Activated B cell treated with CpG ODN at 0.5 μM for 24 hours (primary cell): ENCODE measurements at regions not wholly inside any gene's neighbourhood (a gene's known extent, or its start where the extent isn't known, plus 50 kb on each side); places are given as distances from the start of the nearest gene placed in this dataset.
"Not testable (repeated sequence)": the region's sequence is repeated elsewhere in the genome, so short reads cannot be mapped to it uniquely, and the experiment has no call there.

ENCODE experiments used
- ATAC-seq: fragments of 200-7000 bp; cut with Tn5 transposase; one replicate; pipeline ENCODE4 v1.10.0; 2021; ENCODE audit warnings: low read depth, mild to moderate bottlenecking, moderate library complexity
- CTCF ChIA-PET: fragments of 350-600 bp; sonication (Branson Sonifier 250); formaldehyde crosslinking; loops from one replicate; lab custom pipeline; 2021; ENCODE audit warnings: antibody characterized with exemption; lab: Charles Lee
- POLR2A ChIA-PET: fragments of 350-600 bp; sonication (Branson Sonifier 250); formaldehyde crosslinking; loops from one replicate; lab custom pipeline; 2021; ENCODE audit warnings: antibody characterized with exemption; lab: Charles Lee
- DNase-seq: peaks from one replicate; pipeline ENCODE4 v3.0.0; 2022
- H3K27ac Mint-ChIP-seq: one replicate; pipeline ENCODE4 v1.8.0; 2020; ENCODE audit warnings: mixed read lengths
- H3K27me3 Mint-ChIP-seq: one replicate; pipeline ENCODE4 v1.8.0; 2021; ENCODE audit warnings: mixed read lengths
- H3K36me3 Mint-ChIP-seq: one replicate; pipeline ENCODE4 v1.8.0; 2021; ENCODE audit warnings: low read depth, mixed read lengths
- H3K4me1 Mint-ChIP-seq: one replicate; pipeline ENCODE4 v1.8.0; 2021; ENCODE audit warnings: mixed read lengths
- H3K4me3 Mint-ChIP-seq: one replicate; pipeline ENCODE4 v1.8.0; 2020; ENCODE audit warnings: mild to moderate bottlenecking, mixed read lengths
- H3K9me3 Mint-ChIP-seq: one replicate; pipeline ENCODE4 v1.8.0; 2020; ENCODE audit warnings: mixed read lengths
- CTCF ChIP-seq: fragments of 200-600 bp; IDR thresholded peaks from one replicate; pipeline ENCODE4 v1.8.0; 2022; ENCODE audit warnings: antibody characterized with exemption, mild to moderate bottlenecking
- intact Hi-C: fragments of 100-400 bp; cut with micrococcal nuclease; formaldehyde crosslinking; loops from one replicate; pipeline ENCODE4 v1.15.1; 2024

GRCh38 chr5:23763170-23763569, 255.8 kb downstream of the PRDM9 start:
- ATAC-seq (no peak), DNase-seq (no peak)
- Mint-ChIP-seq H3K36me3 (no peaks in the 10 kb centered on the region), H3K4me3 (no peak overlapping the region), H3K27ac (no peak overlapping the region), H3K27me3 (no peaks in the 10 kb centered on the region), H3K9me3 (peaks cover 4% of the 10 kb centered on the region), H3K4me1 (no peaks in the 10 kb centered on the region)
- ChIA-PET POLR2A (no interaction called here), CTCF (no interaction called here)
- intact Hi-C loops, result no loop called here
- TF ChIP-seq CTCF, result no peak

GRCh38 chr5:23776684-23777083, 269.3 kb downstream of the PRDM9 start:
- no peak for DNase-seq
- Mint-ChIP-seq H3K27me3 (no peaks in the 10 kb centered on the region), H3K4me1 (no peaks in the 10 kb centered on the region), H3K27ac (no peak overlapping the region), H3K9me3 (peaks cover 4% of the 10 kb centered on the region), H3K36me3 (no peaks in the 10 kb centered on the region), H3K4me3 (no peak overlapping the region)
- no peak for ATAC-seq
- no peak for TF ChIP-seq CTCF
- CTCF ChIA-PET, result no interaction called here
- POLR2A ChIA-PET, result no interaction called here
- intact Hi-C loops, result no loop called here

GRCh38 chr5:23800307-23800706, 292.9 kb downstream of the PRDM9 start:
- H3K9me3 Mint-ChIP-seq, H3K36me3 Mint-ChIP-seq, H3K4me1 Mint-ChIP-seq, DNase-seq, ATAC-seq, CTCF ChIA-PET, H3K27me3 Mint-ChIP-seq, POLR2A ChIA-PET, H3K4me3 Mint-ChIP-seq, H3K27ac Mint-ChIP-seq, intact Hi-C loops: not testable (repeated sequence)

- Mint-ChIP-seq H3K27me3 (no peaks in the 10 kb centered on the region), H3K9me3 (peaks cover 4% of the 10 kb centered on the region), H3K27ac (no peak overlapping the region), H3K4me3 (no peak overlapping the region), H3K36me3 (no peaks in the 10 kb centered on the region), H3K4me1 (no peaks in the 10 kb centered on the region)
- intact Hi-C loops, result no loop called here
- no peak for TF ChIP-seq CTCF
- POLR2A ChIA-PET, result no interaction called here
- no peak for DNase-seq
- no peak for ATAC-seq
- CTCF ChIA-PET, result no interaction called here
Measured at GRCh38 chr5:23820765-23821471, 313.5 kb downstream of the PRDM9 start.

- intact Hi-C loops, result no loop called here
- Mint-ChIP-seq H3K4me1 (no peaks in the 10 kb centered on the region), H3K27me3 (no peaks in the 10 kb centered on the region), H3K9me3 (peaks cover 4% of the 10 kb centered on the region), H3K36me3 (no peaks in the 10 kb centered on the region), H3K27ac (no peak overlapping the region), H3K4me3 (no peak overlapping the region)
- TF ChIP-seq CTCF, result no peak
- POLR2A ChIA-PET, result no interaction called here
- DNase-seq (no peak), ATAC-seq (no peak)
- CTCF ChIA-PET, result no interaction called here
Measured at GRCh38 chr5:23823521-23823920, 316.1 kb downstream of the PRDM9 start.

DNA sequence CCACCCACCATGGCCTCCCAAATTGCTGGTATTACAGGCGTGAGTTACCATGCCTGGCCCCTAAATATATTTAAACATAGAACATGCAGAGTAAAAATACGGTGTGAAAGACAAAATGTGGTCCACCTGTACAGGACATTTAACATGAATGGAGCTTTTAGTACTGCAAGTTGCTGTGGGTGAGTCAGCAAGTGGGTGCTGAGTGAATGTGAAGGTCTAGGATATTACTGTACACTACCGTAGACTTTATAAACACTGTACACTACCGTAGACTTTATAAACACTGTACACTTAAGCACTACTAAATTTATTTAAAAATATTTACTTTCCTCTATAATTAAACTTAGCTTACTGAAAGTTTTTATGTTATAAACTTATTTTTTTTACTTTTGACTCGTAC, 317.8 kb downstream of the PRDM9 start:
- CTCF ChIA-PET, result no interaction called here
- ATAC-seq, result no peak
- peaks cover 4% of the 10 kb centered on the region for H3K9me3 Mint-ChIP-seq

More for the DNA sequence above, 317.8 kb downstream of the PRDM9 start:
- Mint-ChIP-seq H3K27ac (no peak overlapping the region), H3K36me3 (no peaks in the 10 kb centered on the region), H3K4me3 (no peak overlapping the region), H3K27me3 (no peaks in the 10 kb centered on the region), H3K4me1 (no peaks in the 10 kb centered on the region)
- intact Hi-C loops, result no loop called here
- POLR2A ChIA-PET, result no interaction called here
- DNase-seq, result no peak
- no peak for TF ChIP-seq CTCF
